GM12875 (cell line): ENCODE measurements at regions not wholly inside any gene's neighbourhood (a gene's known extent, or its start where the extent isn't known, plus 50 kb on each side); places are given as distances from the start of the nearest gene placed in this dataset.

Experiments used
- H3K4me3 ChIP-seq: one replicate; pipeline ENCODE4 v1.5.1; 2011; ENCODE audit warnings: low read depth, low read length, control low read depth
- TF ChIP-seq, protein P1 (sequence below): IDR thresholded peaks from 2 replicates; pipeline ENCODE4 v1.5.1; 2011; ENCODE audit warnings: low read depth, mild to moderate bottlenecking, control low read depth, inconsistent platforms, low read length, moderate library complexity, borderline replicate concordance; ENCODE audit not compliant: insufficient read depth

DNA sequence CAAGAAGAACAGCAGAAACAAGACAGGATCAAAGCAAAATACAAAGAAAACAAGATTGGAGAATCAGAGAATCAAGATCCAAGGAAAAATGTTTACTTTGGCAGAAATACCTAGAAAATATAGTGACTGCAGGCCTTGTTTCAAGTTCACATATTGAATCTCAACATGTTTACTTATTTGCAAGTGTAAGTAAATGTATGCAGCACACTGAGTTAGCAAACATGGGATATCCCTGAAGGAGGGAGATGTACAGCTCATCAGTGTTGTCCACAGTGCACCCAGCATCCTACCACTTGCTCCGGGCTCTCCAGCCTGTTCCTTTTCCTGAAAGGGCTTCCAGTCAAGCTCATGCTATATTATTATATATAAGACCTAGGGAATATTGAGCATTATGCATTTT, 319.5 kb downstream of the PRL start:
- TF ChIP-seq, protein P1, sequence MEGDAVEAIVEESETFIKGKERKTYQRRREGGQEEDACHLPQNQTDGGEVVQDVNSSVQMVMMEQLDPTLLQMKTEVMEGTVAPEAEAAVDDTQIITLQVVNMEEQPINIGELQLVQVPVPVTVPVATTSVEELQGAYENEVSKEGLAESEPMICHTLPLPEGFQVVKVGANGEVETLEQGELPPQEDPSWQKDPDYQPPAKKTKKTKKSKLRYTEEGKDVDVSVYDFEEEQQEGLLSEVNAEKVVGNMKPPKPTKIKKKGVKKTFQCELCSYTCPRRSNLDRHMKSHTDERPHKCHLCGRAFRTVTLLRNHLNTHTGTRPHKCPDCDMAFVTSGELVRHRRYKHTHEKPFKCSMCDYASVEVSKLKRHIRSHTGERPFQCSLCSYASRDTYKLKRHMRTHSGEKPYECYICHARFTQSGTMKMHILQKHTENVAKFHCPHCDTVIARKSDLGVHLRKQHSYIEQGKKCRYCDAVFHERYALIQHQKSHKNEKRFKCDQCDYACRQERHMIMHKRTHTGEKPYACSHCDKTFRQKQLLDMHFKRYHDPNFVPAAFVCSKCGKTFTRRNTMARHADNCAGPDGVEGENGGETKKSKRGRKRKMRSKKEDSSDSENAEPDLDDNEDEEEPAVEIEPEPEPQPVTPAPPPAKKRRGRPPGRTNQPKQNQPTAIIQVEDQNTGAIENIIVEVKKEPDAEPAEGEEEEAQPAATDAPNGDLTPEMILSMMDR = no peak
- H3K4me3 ChIP-seq = no peak overlapping the region

DNA sequence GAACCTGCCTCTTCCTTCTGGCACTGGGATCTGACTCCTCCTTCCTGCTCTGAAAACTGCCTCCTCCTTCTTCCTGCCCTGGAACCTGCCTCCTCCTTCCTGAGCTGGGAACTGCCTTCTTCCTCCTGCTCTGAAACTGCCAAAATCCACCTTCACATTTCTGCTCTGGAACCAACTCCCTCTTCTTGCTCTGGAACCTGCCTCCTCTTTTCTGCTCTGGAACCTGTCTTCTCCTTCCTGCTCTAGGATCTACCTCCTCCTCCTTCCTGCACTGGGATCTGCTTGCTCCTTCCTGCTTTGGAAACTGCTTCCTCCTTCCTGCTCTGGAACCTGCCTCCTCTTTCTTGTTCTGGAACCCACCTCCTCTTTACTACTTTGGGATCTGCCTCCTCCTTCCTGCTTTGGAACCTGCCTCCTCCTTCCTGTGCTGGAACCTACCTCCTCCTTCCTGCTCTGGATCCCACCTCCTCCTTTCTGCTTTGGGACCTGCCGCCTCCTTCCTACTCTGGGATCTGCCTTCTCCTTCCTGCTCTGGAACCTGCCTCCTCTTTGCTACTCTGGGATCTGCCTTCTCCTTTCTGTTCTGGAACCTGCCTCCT, 315.5 kb downstream of the PRL start:
- TF ChIP-seq, protein P1 = no peak
- H3K4me3 ChIP-seq = no peak overlapping the region

DNA sequence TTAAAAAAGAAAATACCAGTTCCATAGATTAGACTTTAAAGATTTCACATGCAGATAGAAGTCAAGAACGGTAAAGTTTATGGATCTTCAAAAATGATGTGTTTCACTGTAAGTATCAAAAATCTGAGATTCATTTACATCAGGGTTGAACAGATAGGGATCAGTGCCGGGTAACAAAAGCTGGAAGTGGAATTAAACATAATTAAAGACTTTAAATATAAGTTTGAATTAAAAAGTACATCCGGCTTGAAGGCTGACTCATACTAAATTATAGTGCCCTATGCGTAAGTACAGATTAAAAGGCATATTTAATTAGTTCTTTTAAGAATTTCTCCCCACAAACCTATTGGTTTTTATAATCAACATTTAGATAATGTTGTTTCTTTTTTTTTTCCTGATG, 312.7 kb downstream of the PRL start:
- TF ChIP-seq, protein P1 = no peak

DNA sequence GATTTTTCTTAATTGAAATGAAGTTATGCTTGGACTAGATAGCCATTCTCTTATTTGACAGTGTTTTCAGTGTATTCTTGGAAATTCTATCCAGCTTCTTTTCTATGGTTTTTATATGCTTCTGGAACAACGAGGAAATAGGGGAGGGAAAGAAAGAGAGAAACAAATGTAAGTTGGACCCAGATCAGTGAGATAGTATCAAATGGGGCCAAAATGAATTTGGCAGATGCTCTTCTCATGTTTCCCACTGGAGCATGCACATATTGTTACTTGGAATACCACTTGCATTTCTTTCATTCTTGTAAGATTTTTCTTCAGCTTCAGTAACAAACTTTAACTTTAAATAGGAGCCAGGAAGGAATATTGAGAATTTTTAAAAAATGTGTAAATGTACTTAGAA, 312.3 kb downstream of the PRL start:
- no peak overlapping the region for H3K4me3 ChIP-seq
- TF ChIP-seq, protein P1 = no peak

More for the DNA sequence above, 312.7 kb downstream of the PRL start:
- H3K4me3 ChIP-seq = no peak overlapping the region

DNA sequence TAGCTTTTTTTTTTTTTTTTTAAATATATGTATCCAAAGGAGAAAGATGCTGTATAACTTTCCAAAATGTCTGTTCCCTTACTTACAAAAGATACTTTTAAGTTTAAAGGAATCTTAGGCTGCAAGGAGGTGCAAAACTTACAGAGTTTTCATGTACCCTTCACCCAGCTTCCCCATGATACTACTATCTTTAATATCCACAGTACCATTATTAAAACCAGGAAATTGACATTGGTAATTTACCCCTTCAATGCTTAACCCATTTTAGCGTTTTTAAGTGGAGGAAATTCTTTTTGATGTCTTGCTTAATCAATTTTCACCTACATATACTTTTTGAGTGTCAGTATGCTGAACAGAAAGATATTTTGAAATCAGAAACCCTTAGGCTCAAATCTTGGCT, 310.9 kb downstream of the PRL start:
- no peak overlapping the region for H3K4me3 ChIP-seq
- TF ChIP-seq, protein P1 = no peak

DNA sequence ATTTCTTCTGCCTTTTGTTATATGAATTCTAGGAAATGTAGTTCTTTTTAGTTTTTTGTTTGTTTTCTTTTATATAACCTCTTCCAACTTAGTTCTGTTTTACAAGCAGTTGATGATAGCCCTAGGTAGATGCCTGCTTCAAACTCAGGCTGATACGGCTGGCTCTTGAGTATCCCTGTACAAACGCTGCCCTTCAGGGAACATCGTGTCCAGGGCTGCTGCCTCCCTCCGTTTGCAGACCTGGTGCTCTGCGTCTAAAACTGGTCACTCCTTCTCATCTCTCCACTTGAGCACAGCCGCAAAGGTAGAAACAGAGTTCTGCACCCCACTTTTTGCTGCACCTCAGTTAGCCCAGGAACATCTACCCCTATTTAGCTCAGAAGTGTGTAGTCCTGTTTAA, 310.1 kb downstream of the PRL start:
- TF ChIP-seq, protein P1 = no peak

DNA sequence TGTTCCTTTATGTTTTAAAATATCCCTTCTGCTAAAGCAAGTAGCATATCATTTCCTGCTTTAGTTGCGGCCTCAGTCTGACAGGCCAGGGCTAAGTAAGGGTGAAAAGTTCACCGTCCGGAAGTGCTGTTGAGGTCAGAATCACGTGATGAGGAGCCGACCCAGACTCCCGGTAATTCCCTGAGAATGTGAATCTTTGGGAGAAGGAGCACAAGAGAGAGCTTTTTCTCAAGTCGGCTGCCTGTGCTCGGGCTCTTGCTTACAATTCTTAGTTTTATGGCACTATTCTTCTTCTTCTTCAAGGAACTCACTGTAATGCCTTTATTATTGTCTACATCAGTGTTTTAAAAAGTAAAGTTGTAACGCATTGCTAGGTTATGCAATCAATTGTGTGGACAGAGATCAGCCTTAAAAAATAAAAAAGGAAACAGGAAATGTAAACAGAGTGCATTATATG, 309.3 kb downstream of the PRL start:
- TF ChIP-seq, protein P1 = no peak
- H3K4me3 ChIP-seq = no peak overlapping the region

More for the DNA sequence above, 310.1 kb downstream of the PRL start:
- no peak overlapping the region for H3K4me3 ChIP-seq
